ENCODE measurements at regions not wholly inside any gene's neighbourhood (a gene's known extent, or its start where the extent isn't known, plus 50 kb on each side); places are given as distances from the start of the nearest gene placed in this dataset.
"Not testable (repeated sequence)": the region's sequence is repeated elsewhere in the genome, so short reads cannot be mapped to it uniquely, and the experiment has no call there.

- DNase-seq (ENCODE audit: low spot score): not testable (repeated sequence)
Observed at GRCh38 chr20:30393523-30393922, 863.9 kb upstream of the DEFB115 start.

- DNase-seq (ENCODE audit: low spot score): not testable (repeated sequence)
Observed at GRCh38 chr20:30397111-30397510, 860.4 kb upstream of the DEFB115 start.

GRCh38 chr20:30405061-30405460, 852.4 kb upstream of the DEFB115 start:
- not testable (repeated sequence) for DNase-seq (ENCODE audit: low spot score)

- DNase-seq (ENCODE audit: low spot score): not testable (repeated sequence)
Observed at GRCh38 chr20:30405585-30405984, 851.9 kb upstream of the DEFB115 start.

DNA sequence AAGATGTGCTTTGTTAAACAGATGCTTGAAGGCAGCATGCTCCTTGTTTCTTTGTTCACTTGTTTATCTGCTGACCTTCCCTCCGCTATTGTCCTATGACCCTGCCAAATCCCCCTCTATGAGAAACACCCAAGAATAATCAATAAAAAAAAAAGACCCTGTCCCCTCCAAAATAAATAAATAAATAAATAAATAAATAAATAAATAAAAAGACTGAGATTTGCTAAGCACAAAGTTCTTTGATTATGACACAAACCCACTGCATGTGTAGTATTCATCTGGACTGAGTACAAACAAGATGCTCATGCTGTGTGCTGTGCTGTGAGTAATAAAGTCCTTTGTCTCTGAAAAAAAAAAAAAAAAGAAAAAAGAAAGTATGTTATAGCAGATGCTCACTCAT, 851.1 kb upstream of the DEFB115 start:
- not testable (repeated sequence) for DNase-seq (ENCODE audit: low spot score)

DNA sequence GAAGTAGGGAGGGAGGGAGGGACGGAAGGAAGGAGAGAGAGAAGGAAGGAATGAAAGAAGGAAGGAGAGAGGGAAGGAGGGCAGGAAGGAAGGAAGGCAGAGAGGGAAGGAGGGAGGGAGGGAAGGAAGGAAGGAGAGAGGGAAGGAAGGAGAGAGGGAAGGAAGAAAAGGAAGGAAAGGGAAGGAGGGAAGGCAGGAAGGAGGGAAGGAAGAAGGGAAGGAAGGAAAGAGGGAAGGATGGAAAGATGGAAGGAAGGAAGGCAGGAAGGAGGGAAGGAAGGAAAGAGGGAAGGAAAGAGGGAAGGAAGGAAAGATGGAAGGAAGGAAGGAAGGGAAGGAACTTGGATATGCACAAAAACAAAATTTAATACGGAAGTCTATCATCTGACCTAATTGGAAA, 844.5 kb upstream of the DEFB115 start:
- no peak for DNase-seq (ENCODE audit: low spot score)

- DNase-seq (ENCODE audit: low spot score): not testable (repeated sequence)
Observed at GRCh38 chr20:30417387-30417786, 840.1 kb upstream of the DEFB115 start.

DNA sequence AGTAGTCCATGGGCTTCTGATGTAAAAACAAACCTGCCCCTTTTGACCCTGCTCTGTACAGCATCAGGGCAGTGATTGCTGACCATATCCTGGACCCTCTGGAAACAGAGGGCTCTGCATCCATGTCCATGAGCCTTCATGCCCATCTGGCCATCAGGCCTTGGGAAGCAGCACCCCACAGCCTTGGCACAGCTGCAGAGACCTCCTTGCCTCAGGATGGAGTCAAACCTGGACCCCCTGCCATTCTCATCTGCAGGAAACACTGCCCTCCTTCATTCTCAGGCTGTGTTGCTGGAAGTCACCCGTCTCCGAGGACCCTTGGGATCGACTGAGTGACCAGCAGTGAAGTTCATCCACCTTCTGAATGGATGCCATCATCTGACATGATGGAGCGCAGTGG, 839.1 kb upstream of the DEFB115 start:
- not testable (repeated sequence) for DNase-seq (ENCODE audit: low spot score)

- DNase-seq (ENCODE audit: low spot score): no peak
Observed at GRCh38 chr20:30419466-30419865, 838.0 kb upstream of the DEFB115 start.

GRCh38 chr20:30419871-30420420, 837.5 kb upstream of the DEFB115 start:
- DNase-seq (ENCODE audit: low spot score): not testable (repeated sequence)
